ENCODE measurements at regions not wholly inside any gene's neighbourhood (a gene's known extent, or its start where the extent isn't known, plus 50 kb on each side); places are given as distances from the start of the nearest gene placed in this dataset.

- TF ChIP-seq CREB5 (CRISPR knock-in tag; IDR thresholded peaks at IDR 0.05; ENCODE audit: low read depth) (no peak), ZNF70 (CRISPR knock-in tag; IDR thresholded peaks at IDR 0.05) (no peak), ZFP3 (CRISPR knock-in tag; IDR thresholded peaks at IDR 0.05) (no peak), BACH2 (CRISPR knock-in tag; IDR thresholded peaks at IDR 0.05; ENCODE audit: borderline replicate concordance) (no peak), TCF4 (CRISPR knock-in tag; IDR thresholded peaks at IDR 0.05; ENCODE audit: borderline replicate concordance) (no peak), SNAI2 (CRISPR knock-in tag; IDR thresholded peaks at IDR 0.05) (no peak), ESRRG (CRISPR knock-in tag; IDR thresholded peaks at IDR 0.05) (no peak), ZNF8 (CRISPR knock-in tag; IDR thresholded peaks at IDR 0.05) (no peak)
- TF ChIP-seq, protein P1, sequence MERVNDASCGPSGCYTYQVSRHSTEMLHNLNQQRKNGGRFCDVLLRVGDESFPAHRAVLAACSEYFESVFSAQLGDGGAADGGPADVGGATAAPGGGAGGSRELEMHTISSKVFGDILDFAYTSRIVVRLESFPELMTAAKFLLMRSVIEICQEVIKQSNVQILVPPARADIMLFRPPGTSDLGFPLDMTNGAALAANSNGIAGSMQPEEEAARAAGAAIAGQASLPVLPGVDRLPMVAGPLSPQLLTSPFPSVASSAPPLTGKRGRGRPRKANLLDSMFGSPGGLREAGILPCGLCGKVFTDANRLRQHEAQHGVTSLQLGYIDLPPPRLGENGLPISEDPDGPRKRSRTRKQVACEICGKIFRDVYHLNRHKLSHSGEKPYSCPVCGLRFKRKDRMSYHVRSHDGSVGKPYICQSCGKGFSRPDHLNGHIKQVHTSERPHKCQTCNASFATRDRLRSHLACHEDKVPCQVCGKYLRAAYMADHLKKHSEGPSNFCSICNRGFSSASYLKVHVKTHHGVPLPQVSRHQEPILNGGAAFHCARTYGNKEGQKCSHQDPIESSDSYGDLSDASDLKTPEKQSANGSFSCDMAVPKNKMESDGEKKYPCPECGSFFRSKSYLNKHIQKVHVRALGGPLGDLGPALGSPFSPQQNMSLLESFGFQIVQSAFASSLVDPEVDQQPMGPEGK (CRISPR knock-in tag; IDR thresholded peaks at IDR 0.05; ENCODE audit: borderline replicate concordance) = no peak
Measured at GRCh38 chr5:145244251-145244650, 590.9 kb downstream of the PRELID2 start.
